ENCODE measurements at regions not wholly inside any gene's neighbourhood (a gene's known extent, or its start where the extent isn't known, plus 50 kb on each side); places are given as distances from the start of the nearest gene placed in this dataset.

- no peak overlapping the region for H3K4me3 Mint-ChIP-seq
- no peaks in the 10 kb centered on the region for H3K36me3 Mint-ChIP-seq (ENCODE audit: low read depth)
- H3K4me3 ChIP-seq: no peak overlapping the region
- H3K27ac Mint-ChIP-seq: no peak overlapping the region
- no peak overlapping the region for H3K27ac ChIP-seq (ENCODE audit: low read depth)
- TF ChIP-seq EZH2 (IDR thresholded peaks at IDR 0.05; ENCODE audit: low read depth, unreplicated experiment) (no peak), REST (IDR thresholded peaks at IDR 0.05; ENCODE audit: unreplicated experiment) (no peak), POLR2AphosphoS5 (IDR thresholded peaks at IDR 0.05; ENCODE audit: low read depth) (no peak), STAT1 (IDR thresholded peaks at IDR 0.05; ENCODE audit: unreplicated experiment) (no peak), ZNF114 (CRISPR knock-in tag; IDR thresholded peaks at IDR 0.05) (no peak), NANOG (IDR thresholded peaks at IDR 0.05; ENCODE audit: borderline replicate concordance) (no peak)
- TF ChIP-seq, protein P1, sequence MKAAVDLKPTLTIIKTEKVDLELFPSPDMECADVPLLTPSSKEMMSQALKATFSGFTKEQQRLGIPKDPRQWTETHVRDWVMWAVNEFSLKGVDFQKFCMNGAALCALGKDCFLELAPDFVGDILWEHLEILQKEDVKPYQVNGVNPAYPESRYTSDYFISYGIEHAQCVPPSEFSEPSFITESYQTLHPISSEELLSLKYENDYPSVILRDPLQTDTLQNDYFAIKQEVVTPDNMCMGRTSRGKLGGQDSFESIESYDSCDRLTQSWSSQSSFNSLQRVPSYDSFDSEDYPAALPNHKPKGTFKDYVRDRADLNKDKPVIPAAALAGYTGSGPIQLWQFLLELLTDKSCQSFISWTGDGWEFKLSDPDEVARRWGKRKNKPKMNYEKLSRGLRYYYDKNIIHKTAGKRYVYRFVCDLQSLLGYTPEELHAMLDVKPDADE (IDR thresholded peaks at IDR 0.05): no peak
- H3K27me3 Mint-ChIP-seq (ENCODE audit: insufficient read depth, low read depth, poor library complexity): peaks cover 3% of the 10 kb centered on the region
- H4K20me1 ChIP-seq (replicated peaks; ENCODE audit: insufficient read depth): no peaks in the 10 kb centered on the region
- no peaks in the 10 kb centered on the region for H3K36me3 ChIP-seq (ENCODE audit: insufficient read depth)
- H3K27me3 ChIP-seq (ENCODE audit: insufficient read depth): no peaks in the 10 kb centered on the region
- DNase-seq (ENCODE audit: low spot score): no peak
- H2AFZ ChIP-seq: no peak overlapping the region
- no peaks in the 10 kb centered on the region for H3F3A ChIP-seq (replicated peaks; ENCODE audit: low read depth)
- no peaks in the 10 kb centered on the region for H3K79me2 ChIP-seq (replicated peaks; ENCODE audit: insufficient read depth)
- peaks cover 20% of the 10 kb centered on the region for H3K4me1 Mint-ChIP-seq
- no peaks in the 10 kb centered on the region for H3K9me2 ChIP-seq (ENCODE audit: insufficient read depth)
- H3K9me3 Mint-ChIP-seq: no peaks in the 10 kb centered on the region
- H3K4me1 ChIP-seq (ENCODE audit: insufficient read depth): peaks cover 14% of the 10 kb centered on the region; the same call in 1 of the 2 replicates
- ATAC-seq: no peak
- H3K4me2 ChIP-seq: no peak overlapping the region
Measured at GRCh38 chr10:2936816-2937215, 130.5 kb upstream of the PFKP start.

- H3K9me2 ChIP-seq (ENCODE audit: insufficient read depth): no peaks in the 10 kb centered on the region
- H2AFZ ChIP-seq: peak overlapping the region; percentile 56; the same call in 1 of the 2 replicates
- no peaks in the 10 kb centered on the region for H3K36me3 ChIP-seq (ENCODE audit: insufficient read depth)
- H3K27me3 ChIP-seq (ENCODE audit: insufficient read depth): no peaks in the 10 kb centered on the region
- H3K4me2 ChIP-seq: no peak overlapping the region
- Mint-ChIP-seq H3K36me3 (ENCODE audit: low read depth) (no peaks in the 10 kb centered on the region), H3K4me1 (peaks cover 20% of the 10 kb centered on the region), H3K27me3 (ENCODE audit: insufficient read depth, low read depth, poor library complexity) (peaks cover 1% of the 10 kb centered on the region), H3K9me3 (no peaks in the 10 kb centered on the region), H3K27ac (no peak overlapping the region), H3K4me3 (no peak overlapping the region)
- H4K20me1 ChIP-seq (replicated peaks; ENCODE audit: insufficient read depth): no peaks in the 10 kb centered on the region
- no peak overlapping the region for H3K27ac ChIP-seq (ENCODE audit: low read depth)
- H3K4me3 ChIP-seq: no peak overlapping the region
- H3K79me2 ChIP-seq (replicated peaks; ENCODE audit: insufficient read depth): no peaks in the 10 kb centered on the region
- ATAC-seq (peak; percentile 43; the same call in 2 of the 3 replicates), DNase-seq (ENCODE audit: low spot score) (peak; percentile 11)
- H3K4me1 ChIP-seq (ENCODE audit: insufficient read depth): peaks cover 14% of the 10 kb centered on the region; the same call in 1 of the 2 replicates
- no peaks in the 10 kb centered on the region for H3F3A ChIP-seq (replicated peaks; ENCODE audit: low read depth)
- no peak for TF ChIP-seq STAT1 (IDR thresholded peaks at IDR 0.05; ENCODE audit: unreplicated experiment)
- no peak for TF ChIP-seq REST (IDR thresholded peaks at IDR 0.05; ENCODE audit: unreplicated experiment)
Measured at GRCh38 chr10:2935647-2936386, 131.5 kb upstream of the PFKP start.
